ENCODE measurements at regions not wholly inside any gene's neighbourhood (a gene's known extent, or its start where the extent isn't known, plus 50 kb on each side); places are given as distances from the start of the nearest gene placed in this dataset.

DNA sequence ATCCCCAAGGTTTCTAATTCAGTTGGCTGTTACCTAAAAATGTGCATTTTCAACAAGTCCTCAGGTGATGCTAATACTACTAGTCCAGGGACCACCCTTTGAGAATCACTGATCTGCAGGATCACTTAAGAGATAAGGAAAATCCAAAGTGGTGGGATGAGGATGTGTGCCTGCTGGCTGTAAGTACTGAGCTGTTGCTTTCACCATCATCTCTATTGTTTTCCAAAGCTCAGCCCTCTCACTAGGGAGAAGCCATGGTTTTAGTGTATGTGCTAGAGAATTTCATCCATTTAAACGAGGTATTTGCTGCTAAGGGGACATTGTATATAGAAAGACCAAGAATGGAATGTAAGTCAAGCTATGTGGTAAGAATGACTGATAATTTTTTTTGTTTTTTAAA, 202.3 kb downstream of the KIF21A start:
- no peak for DNase-seq

DNA sequence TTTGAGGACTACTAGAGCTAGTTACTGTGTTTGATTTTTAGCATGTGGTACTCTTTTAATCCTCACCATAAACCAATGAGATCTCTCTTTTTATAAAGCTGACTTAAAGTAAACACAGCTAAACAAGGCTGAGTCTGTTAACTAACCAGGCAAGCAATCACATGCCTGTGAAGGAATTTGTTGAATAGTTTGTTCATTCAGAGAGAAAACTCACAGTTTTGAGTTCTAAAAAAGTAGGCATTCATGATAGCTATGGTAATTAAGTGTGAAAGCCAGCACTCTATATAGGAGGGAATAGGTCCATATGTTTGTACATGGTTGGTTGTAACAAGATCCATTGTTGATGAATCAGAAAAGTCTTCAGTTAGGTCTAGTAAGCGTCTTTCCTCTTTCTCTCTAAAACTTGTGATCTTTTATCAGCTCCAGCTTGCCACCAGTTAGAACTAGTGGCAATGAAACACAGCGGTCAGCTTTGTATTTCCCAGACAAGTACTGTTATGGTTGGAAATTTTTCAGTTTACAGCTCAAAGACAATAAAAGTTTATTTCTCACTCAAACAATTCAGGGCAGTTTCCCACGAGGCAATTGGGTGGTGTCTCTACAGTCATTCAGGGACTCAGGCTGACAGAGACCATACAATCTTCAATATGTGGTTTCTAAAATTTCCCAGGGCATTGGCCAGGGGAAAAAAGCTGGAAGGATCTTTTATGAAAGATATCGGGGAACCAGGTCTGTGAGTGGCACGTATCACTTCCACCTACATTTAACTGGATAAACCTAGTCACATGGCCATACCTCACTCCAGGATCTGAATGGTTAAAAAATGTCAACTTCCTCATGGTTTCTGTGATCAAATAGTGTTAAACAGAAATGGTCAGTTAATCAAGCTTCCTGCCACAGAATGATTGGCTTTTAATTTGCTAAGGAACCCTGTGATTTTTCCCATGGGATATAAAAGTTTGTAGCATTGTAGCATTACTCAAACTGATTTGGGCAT, 203.1 kb downstream of the KIF21A start:
- DNase-seq, result no peak

DNA sequence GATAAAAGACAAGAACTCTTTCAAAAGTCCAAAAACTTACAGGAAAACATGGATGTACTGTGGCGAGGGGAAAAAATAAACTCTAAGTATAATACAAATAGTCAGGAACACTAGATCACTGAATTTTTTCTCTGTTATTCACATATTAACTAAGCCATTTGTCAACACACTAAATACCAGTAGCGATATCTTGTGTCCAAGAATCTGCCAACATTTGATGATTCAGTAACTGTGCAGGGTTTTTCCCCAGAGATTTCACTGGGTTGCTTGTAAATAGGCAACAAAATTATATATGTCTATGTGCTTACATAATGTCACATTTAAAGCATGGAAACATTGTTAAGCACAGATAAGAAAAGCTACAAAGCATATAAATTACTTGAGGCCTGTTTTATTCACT, 205.9 kb downstream of the KIF21A start:
- DNase-seq, result no peak

DNA sequence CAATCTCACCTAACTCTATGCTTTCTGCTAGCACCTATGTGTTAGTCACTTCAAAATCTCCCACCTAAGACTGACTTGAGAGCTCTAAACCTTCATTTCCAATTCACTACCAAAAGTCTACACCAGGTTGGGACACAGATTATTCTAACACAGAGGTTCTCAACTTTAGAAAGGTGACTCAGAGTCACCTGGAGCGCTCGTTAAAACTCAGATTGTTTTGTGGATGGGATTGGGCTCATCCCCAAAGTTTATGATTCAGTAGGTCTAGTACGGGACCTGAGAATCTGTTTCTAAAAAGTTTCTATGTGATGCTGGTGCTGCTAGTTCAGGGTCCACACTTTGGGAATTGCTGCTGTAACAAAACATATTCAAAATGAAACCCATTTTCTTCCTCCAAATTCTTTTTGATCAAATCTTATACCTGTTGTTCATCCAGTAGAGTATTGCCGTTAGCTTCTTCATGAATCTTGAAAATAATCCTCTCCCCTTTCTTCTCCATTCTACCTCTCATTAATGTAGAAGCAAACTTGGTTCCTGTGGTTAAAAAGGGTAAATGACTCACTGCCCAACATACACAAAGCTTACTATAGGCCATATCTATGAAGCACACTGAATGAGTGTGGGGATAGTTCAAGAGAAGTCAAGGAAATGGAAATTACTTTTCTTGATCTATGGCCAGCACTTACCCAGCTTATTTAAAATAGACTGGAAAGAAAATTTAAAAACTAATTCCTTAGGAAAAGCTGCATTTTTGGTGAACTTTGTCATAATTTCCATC, 206.7 kb downstream of the KIF21A start:
- no peak for DNase-seq

DNA sequence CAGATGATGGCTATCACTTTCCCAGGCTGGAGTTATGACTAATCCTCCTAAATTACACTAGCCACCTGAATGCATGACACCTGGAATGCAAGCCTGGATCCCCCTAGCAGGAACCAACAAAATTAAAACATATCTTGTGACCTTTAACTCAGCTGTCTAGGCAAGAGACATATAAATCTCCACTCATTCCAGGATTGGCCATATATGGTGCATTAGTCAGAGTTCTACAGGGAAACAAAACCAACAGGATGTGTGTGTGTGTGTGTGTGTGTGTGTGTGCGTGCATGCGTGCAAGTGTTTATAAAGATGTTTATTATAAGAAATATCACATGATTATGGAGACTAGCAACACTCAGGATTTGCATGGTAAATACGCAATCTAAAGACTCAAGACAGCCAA, 212.8 kb downstream of the KIF21A start:
- DNase-seq, result no peak

DNA sequence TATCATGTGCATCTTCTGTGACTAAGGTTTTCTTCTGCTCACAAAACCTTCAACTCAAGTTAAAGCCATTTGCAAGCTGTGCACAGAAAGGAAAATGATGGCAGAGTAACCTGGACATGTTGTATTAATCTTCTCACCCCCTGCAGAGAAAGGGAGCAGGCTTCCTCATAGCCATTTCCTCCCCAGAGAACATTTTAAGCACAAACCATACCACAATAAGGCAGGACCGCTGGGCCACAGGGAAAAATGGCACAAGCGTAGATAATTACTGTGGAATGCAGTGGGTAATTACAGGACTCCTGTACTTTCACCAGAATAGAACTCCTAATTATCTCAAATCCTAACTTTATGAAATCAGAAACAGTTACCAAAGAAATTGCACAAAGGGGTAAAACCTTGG, 215.7 kb downstream of the KIF21A start:
- DNase-seq, result no peak

DNA sequence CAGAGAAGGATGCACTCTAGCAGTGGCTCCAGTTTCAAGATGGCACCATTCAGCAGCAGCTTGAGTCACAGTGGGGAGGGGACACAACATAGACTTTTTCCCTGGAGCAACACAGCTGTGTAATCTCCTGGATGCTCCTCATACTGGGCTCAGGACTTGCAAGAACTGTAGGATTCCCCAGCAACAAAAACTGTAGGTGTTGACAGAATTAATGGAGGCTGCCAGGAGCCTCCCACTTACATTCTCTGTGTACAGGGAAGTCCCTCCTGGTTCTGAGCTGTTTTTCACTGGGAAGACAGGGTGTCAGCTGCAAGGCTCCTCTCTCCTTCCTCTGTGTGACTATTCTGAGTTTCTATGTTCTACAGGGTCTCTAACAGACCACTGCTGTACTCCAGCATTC, 217.9 kb downstream of the KIF21A start:
- no peak for DNase-seq

DNA sequence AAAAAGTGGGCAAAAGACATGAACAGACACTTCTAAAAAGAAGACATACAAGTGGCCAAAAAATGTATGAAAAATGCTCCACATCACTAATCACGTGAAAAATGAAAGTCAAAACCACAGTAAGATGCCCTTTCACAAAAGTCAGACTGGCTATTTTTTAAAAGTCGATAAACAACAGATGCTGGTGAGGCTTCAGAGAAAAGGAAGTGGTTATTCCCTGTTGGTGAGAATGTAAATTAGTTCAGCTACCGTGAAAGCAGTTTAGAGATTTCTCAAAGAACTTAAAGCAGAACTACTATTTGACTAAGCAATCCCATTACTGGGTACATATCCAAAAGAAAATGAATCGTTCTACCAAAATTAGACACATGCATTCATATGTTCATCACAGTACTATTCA, 237.0 kb downstream of the KIF21A start:
- DNase-seq, result no peak

DNA sequence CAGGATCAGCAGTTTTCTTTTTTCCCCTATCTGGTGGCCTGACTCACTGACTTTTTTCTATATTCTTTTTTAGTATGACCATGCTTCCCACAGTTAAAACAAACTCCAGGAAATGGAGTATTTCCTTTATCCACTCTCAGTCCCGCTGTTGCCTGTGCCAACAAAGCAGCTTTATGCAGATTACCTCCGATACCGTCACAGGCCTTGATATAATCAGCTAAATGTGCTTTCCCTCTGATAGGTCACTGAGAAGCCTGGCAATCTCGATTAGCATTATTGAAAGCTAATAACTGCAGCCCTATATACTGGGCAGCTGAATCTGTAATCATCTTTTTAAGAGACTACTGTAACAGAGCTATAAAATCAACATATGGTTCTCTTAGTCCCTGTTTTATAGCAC, 243.6 kb downstream of the KIF21A start:
- no peak for DNase-seq

DNA sequence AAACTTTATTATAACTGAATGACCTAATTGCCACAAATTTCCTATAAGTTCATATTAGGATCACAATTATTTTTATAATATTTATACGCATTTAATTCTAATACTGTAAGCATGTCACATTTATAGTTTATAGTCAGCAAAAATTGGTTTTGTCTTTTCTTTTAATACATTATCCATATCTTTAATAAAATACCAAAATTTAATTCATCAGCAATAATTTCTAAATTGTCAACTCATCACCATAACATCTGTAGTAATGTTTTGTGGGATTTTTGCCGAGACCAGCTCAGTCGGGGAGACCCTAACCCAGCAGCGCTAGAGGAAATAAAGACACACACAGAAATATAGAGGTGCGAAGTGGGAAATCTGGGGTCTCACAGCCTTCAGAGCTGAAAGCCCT, 254.2 kb downstream of the KIF21A start:
- no peak for DNase-seq

DNA sequence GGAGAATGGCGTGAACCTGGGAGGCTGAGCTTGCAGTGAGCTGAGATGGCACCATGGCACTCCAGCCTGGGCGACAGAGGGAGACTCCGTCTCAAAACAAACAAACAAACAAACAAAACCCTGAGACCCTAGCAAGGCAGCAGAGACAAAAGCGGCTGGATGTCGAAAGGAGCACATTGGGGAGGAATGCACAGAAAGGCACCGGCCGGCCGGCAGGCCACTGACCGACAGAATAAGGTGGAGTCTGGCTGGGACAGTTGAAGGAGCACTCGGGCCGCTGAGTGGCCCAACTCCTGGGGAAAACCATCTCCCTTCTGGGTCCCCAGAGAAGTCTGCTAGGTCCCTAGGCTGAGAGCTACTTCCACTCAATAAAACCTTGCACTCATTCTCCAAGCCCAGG, 256.2 kb downstream of the KIF21A start:
- DNase-seq, result no peak

DNA sequence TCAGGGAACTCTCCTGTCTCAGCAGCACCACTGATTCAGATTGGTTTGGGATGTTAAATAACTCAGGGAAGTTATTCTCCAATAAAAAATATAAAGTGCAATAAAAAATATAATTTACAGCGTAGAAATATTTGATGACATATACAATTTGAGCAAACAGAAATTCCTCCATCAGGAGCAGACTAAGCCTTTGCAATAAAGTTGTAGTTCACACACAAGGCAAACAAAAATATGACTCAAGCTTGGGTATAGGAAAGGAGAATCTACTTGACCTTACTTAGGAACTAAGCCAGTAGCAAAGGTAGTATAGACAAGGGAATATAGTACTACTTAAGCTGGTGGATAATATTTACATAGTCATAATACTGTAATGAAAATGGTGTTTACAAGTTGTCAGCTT, 264.1 kb downstream of the KIF21A start:
- DNase-seq, result no peak

DNA sequence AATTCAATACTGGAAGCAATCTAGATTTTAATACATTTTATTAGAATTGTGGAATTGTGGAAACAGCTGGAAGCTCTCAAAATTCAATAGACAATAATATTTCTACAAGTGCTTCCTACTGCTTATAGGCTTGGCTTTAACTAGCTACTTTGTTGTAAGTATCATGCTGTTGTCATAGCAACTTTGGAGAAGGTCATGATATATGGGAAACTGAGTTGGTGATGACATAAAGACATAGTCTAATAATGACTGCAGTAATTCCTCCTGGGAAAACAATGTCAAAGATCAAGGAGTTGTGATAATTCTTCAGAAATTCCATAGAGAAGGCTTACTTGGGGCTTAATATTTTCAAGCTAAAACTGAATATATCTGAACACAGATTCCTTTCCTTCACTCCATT, 266.6 kb downstream of the KIF21A start:
- no peak for DNase-seq

DNA sequence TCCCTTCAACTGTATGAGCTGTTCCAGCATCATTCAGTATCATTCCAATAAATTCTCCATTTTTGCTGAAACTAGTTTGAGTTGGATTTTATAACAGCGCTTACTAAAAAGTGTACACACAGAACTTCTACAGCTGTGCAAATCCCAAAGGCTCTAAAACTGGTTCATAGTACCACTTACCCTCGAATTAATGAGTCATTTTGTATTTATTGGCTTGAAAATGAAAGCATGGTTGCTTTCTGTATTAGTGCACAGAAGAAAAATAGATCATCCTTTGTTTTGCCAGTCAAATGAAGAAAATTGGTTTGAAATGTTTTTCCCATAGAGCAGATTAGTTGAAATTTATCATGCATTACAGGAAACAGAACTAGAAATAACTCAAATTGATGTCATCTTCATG, 268.3 kb upstream of the CPNE8 start:
- DNase-seq, result no peak

DNA sequence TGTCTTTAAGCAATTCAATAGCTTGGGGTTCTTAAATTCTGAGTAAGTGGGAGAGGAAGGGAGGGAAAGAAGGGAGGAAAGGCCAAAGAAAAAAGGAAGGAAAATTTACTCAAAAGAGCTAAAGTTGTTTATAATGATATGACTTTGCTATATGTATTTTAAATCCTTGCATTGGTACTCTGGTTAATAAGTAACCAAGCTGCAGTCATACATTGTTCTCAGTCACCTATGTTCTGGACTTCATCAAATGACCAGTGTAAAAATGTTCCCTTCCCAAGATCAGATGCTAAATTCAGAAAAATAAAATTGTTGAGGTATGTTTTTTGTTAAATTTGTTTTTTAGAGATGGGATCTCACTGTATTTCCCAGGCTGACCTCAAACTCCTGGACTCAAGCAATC, 259.9 kb upstream of the CPNE8 start:
- DNase-seq, result no peak

DNA sequence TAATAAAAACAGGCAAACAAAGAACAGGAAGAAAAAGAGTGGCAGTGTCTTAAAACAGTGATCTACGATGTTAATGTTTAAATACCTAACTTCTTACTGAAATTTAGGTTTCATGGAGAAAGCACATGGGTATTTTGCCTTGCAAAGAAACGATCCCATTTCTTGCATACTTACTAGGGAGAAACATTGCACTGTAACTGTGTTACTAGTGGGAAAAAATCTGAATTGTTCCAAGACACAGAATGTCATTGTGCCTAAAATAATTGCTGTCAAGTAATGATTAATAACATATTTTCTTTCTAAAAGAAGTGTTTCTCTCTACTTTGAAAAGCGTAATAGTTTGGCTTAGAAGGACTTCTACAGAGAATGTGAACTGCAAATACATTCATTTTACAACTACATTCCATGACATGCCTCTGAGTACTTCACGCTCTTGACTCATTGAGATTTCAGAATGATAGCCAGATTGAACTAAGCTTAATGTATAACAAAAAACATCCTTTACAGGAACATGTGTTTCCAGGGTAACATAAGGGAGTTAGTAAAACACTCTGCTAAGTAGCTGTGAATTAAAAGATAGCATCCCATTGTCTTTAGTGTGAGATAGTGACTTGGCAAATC, 256.2 kb upstream of the CPNE8 start:
- DNase-seq, result no peak

DNA sequence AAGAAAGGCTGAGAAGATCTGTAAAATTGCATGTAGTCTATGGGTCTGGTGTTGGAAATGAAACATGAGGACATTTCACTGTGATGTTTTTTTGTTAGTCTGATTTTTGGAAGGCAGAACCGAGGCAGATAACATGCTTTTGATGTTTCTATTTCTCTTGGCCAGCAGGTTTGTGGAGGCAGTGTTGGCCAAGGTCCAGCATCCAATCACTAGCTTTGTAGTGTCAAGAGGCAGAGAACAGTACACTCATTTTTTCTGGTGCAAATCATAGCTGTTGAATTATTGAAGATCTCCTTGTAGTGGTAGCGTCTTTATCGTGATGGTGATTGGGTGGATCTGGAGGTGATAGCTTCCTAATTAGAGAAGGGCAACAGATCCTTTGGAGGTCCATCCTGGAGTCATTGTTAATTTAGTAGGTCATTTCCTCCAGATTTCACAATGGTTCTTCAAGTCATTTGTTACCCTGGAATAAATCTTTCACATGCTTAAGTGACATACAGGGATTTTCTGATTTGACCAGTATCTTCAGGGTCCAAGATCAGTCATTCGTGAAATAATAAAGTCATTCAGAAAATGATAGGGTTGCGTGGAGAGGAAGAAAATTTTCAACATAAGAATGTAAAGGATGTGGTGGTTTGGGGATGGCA, 252.4 kb upstream of the CPNE8 start:
- DNase-seq, result no peak

DNA sequence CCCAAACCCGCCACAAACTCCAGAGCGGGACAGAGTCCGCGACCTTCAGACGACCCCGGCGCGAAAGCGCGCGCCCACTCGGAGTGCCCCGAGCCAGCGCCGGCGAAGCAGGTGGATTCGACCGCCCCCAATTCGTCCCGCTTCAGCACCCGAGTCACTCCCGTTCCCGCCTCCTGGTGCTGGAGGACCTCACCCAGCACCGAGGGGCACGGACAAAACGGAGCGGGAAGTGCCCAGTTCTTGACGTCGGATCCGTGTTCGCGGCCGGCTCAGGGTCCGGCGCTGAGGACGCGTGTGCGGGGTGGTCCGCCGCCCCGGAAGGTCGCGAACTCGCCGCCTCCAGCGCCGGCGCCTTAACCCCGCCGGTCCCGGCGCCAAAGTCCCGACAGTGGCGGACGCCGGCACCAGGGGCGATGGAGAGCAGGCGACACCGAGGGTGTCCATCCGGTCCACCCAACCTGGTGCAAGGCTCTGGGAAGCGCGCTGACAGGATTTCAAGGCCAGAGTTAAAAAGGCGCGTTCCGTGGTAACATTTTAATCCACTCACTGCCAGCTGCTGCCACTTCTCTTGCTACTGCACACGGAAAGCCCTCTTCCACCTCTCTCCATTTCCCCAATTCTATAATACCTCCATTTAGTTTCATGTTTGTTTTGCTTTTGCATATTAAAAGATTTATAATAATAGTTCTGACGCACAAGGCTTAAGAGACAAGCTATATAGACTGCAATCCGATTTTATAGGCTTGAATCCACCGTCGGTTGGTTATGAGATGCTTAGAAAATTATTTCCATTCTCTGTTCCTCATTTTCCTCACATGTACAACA, 240.0 kb upstream of the CPNE8 start:
- DNase-seq, result no peak

DNA sequence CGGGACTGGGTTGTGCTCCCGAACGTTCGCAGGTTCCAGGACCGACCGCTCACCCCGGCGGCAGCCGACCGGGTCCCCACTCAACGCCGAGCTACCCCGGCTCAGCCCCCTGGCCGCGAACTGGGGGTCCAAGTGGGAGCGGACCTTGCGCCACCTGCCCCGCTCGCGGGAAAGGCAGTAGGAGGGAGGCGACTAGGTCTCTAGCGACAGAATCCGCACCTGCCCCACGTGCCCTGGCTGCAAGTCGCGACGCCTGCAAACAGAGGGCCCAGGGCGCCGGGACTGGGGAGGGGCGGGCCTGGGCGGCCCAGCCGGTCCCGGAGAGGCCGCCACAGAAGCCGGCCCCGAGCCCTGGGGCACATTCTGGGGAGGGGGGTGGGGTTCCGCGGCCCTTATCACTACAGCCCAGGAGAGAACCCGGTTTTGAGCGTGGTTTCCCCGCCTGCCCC, 239.2 kb upstream of the CPNE8 start:
- no peak for DNase-seq

DNA sequence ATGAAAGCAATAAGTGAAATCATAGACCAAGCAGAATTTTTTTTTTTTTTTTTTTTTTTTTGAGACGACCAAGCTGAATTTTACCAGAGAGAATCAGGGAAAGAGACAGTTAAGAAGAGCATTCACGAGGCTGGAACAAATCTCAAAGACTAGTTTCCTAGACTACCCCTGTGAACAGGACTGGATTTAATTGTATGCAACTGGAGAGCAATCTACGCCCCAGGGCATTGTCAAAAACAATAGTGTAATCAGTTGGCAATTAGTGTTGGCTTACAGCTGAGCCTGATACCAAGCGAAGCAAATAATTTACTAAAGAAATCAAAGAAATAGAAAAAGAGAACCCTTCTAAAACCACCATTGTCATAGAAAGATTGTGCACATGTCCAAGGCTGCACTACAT, 232.9 kb upstream of the CPNE8 start:
- DNase-seq, result no peak

DNA sequence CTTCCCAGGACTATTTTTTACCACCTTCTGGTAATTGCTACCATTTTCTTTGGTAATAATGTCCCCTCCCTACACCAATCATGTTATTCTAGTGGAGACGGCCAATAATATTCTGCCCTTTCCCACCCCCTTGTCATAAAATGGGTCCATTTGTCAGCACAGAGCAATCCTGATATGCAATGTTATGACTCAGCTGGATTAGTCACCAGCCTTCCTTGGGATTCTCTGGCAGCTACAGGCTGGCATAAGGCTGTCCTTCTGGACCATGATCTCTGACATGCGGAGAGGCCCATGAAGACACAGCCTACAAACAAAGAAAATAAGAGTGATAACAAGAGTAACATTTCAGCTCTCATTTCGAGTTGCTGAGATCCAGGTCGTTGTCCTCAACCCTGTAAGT, 222.0 kb upstream of the CPNE8 start:
- no peak for DNase-seq

DNA sequence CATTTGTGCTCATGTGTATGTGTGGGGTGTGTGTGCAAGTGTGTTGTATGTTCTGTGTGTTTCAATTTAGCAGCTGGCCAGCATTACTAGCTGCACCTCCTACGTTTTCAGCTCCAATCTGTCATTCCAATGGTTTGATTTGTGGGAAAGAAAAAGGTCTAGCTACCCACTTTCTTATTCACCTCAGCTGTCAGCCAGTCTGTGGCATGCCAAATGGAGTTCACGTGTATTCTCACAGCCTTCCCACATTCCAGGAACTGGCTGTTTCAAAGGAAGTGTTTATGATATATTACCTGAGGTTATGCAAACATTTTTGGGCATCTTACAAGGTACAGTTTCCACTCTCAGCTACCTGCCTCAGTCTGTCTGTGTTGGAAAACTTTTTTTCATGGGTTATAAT, 220.2 kb upstream of the CPNE8 start:
- no peak for DNase-seq

Data from NCI-H1105 (cell line).